MM.1S (cell line): ENCODE measurements at regions not wholly inside any gene's neighbourhood (a gene's known extent, or its start where the extent isn't known, plus 50 kb on each side); places are given as distances from the start of the nearest gene placed in this dataset.

Source experiments
- DNase-seq: peaks from one replicate; pipeline ENCODE4 v3.0.0-alpha.2; 2015
- H2AFZ ChIP-seq: fragments of 300-600 bp; sonication (generic); 2 replicates; pipeline ENCODE4 v1.6.0; 2016; ENCODE audit warnings: antibody characterized with exemption, low read length
- H3F3A ChIP-seq: fragments of 300-600 bp; sonication (generic); 2 replicates; pipeline ENCODE4 v1.6.1; 2016; ENCODE audit warnings: mild to moderate bottlenecking, antibody characterized with exemption, low read length, moderate library complexity, mixed read lengths; ENCODE audit not compliant: insufficient read depth
- H3K27ac ChIP-seq: fragments of 300-600 bp; sonication (generic); 2 replicates; pipeline ENCODE4 v1.5.1; 2016; ENCODE audit warnings: mild to moderate bottlenecking, low read length
- H3K27me3 ChIP-seq: fragments of 300-600 bp; sonication (generic); replicated peaks from 2 replicates; pipeline ENCODE4 v1.6.0; 2016; ENCODE audit warnings: low read length; ENCODE audit not compliant: insufficient read depth
- H3K36me3 ChIP-seq: fragments of 300-600 bp; sonication (generic); replicated peaks from 2 replicates; pipeline ENCODE4 v1.6.1; 2016; ENCODE audit warnings: mild to moderate bottlenecking, low read length, mixed read lengths; ENCODE audit not compliant: insufficient read depth
- H3K4me1 ChIP-seq: fragments of 300-600 bp; sonication (generic); 2 replicates; pipeline ENCODE4 v1.6.1; 2016; ENCODE audit warnings: low read length, mixed read lengths
- H3K4me2 ChIP-seq: fragments of 300-600 bp; sonication (generic); 2 replicates; pipeline ENCODE4 v1.6.0; 2016; ENCODE audit warnings: low read depth, low read length
- H3K4me3 ChIP-seq: fragments of 300-600 bp; sonication (generic); 2 replicates; pipeline ENCODE4 v1.5.1; 2016; ENCODE audit warnings: low read length, mixed read lengths
- H3K79me2 ChIP-seq: fragments of 300-600 bp; sonication (generic); 2 replicates; pipeline ENCODE4 v1.6.1; 2016; ENCODE audit warnings: mixed run types, low read length, mixed read lengths
- H3K9ac ChIP-seq: fragments of 300-600 bp; sonication (generic); 2 replicates; pipeline ENCODE4 v1.6.1; 2016; ENCODE audit warnings: low read length, mixed read lengths
- H3K9me2 ChIP-seq: fragments of 300-600 bp; sonication (generic); replicated peaks from 2 replicates; pipeline ENCODE4 v1.6.1; 2016; ENCODE audit warnings: mild to moderate bottlenecking, low read length, mixed read lengths; ENCODE audit not compliant: insufficient read depth
- H3K9me3 ChIP-seq: fragments of 300-600 bp; sonication (generic); replicated peaks from 2 replicates; pipeline ENCODE4 v1.6.1; 2016; ENCODE audit warnings: mild to moderate bottlenecking, low read length, mixed read lengths; ENCODE audit not compliant: insufficient read depth
- H4K20me1 ChIP-seq: fragments of 300-600 bp; sonication (generic); 2 replicates; pipeline ENCODE4 v1.6.1; 2016; ENCODE audit warnings: mild to moderate bottlenecking, low read length, moderate library complexity, mixed read lengths; ENCODE audit not compliant: insufficient read depth
- CTCF ChIP-seq: fragments of 300-600 bp; sonication (generic); IDR thresholded peaks from 2 replicates; pipeline ENCODE4 v1.5.1; 2016; ENCODE audit warnings: antibody characterized with exemption, low read length, mixed read lengths
- EZH2 ChIP-seq: fragments of 300-600 bp; sonication (generic); optimal IDR thresholded peaks from 2 replicates; pipeline ENCODE3; 2017; ENCODE audit warnings: low read depth, mild to moderate bottlenecking, antibody characterized with exemption, low read length, mixed read lengths
- EZH2phosphoT487 ChIP-seq: fragments of 300-600 bp; sonication (generic); IDR thresholded peaks from 2 replicates; pipeline ENCODE4 v1.6.1; 2018; ENCODE audit warnings: antibody characterized with exemption, low read length

- Histone ChIP-seq H3K4me3 (no peak overlapping the region), H3K36me3 (no peaks in the 10 kb centered on the region), H3K4me2 (no peak overlapping the region), H3K9ac (no peak overlapping the region), H2AFZ (no peak overlapping the region), H3K27ac (no peak overlapping the region), H3K4me1 (no peaks in the 10 kb centered on the region), H3K9me2 (no peaks in the 10 kb centered on the region), H3F3A (no peaks in the 10 kb centered on the region), H3K9me3 (no peaks in the 10 kb centered on the region), H3K79me2 (no peaks in the 10 kb centered on the region), H4K20me1 (no peaks in the 10 kb centered on the region), H3K27me3 (no peaks in the 10 kb centered on the region)
- no peak for TF ChIP-seq EZH2phosphoT487
- no peak for TF ChIP-seq EZH2
- TF ChIP-seq CTCF = no peak
- no peak for DNase-seq
Observed at GRCh38 chr2:144681389-144681788, 161.5 kb upstream of the ZEB2 start.

DNA sequence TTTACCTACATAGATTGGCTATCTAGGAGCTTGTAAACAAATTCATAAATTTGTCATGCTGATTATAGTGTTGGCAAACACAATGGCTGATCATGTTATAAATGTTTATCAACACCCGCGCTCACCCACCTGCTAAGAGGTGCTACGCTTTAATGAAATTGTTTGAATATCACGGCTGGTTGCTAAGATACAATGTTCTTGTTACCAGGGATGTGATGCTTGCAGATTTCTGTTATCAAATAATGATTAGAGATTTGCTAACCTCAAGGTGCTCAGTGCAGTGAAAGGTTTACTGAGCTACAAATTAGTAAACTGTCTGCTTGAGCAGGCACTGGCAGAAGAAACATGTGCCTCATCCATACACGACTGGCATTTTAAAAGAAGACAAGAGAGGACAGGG is 160.0 kb upstream of the ZEB2 start:
- H3K4me3 ChIP-seq = no peak overlapping the region
- no peak overlapping the region for H3K4me2 ChIP-seq
- TF ChIP-seq EZH2 (no peak), EZH2phosphoT487 (no peak), CTCF (no peak)
- H3K27me3 ChIP-seq = no peaks in the 10 kb centered on the region
- no peaks in the 10 kb centered on the region for H3K9me3 ChIP-seq
- DNase-seq = no peak
- no peaks in the 10 kb centered on the region for H3K4me1 ChIP-seq
- no peak overlapping the region for H3K9ac ChIP-seq
- H3K27ac ChIP-seq = no peak overlapping the region
- no peaks in the 10 kb centered on the region for H4K20me1 ChIP-seq
- H3F3A ChIP-seq = no peaks in the 10 kb centered on the region
- no peaks in the 10 kb centered on the region for H3K36me3 ChIP-seq
- no peaks in the 10 kb centered on the region for H3K79me2 ChIP-seq
- H3K9me2 ChIP-seq = no peaks in the 10 kb centered on the region
- H2AFZ ChIP-seq = no peak overlapping the region

DNA sequence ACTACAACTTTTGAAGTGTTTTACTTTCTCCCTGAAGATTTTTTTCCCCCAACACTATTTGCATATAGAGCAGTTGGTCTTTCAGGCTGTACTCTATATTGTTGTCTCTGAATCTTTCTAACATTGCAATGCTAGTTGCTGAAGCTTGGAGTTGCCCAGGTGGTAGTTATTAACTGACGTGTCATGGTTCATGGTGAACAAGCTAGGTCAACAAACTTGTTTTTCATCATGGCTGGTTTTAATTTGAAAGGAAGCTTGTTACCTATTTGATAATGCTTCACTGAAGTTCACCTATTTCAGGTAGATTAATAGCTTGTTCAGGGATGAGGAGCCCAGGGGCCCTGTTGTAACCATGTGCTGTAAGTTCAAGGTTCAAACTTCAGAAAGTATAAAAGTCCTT is 158.8 kb upstream of the ZEB2 start:
- H2AFZ ChIP-seq = no peak overlapping the region
- no peaks in the 10 kb centered on the region for H3K4me1 ChIP-seq
- no peaks in the 10 kb centered on the region for H3K79me2 ChIP-seq
- H3K9me2 ChIP-seq = no peaks in the 10 kb centered on the region
- no peaks in the 10 kb centered on the region for H3K9me3 ChIP-seq
- no peaks in the 10 kb centered on the region for H3F3A ChIP-seq
- no peak for DNase-seq
- no peak overlapping the region for H3K4me3 ChIP-seq
- TF ChIP-seq EZH2 = no peak
- TF ChIP-seq CTCF = no peak
- TF ChIP-seq EZH2phosphoT487 = no peak
- no peak overlapping the region for H3K27ac ChIP-seq
- no peak overlapping the region for H3K4me2 ChIP-seq
- no peaks in the 10 kb centered on the region for H4K20me1 ChIP-seq
- no peak overlapping the region for H3K9ac ChIP-seq
- no peaks in the 10 kb centered on the region for H3K36me3 ChIP-seq
- no peaks in the 10 kb centered on the region for H3K27me3 ChIP-seq
